ENCODE measurements at regions not wholly inside any gene's neighbourhood (a gene's known extent, or its start where the extent isn't known, plus 50 kb on each side); places are given as distances from the start of the nearest gene placed in this dataset.

DNA sequence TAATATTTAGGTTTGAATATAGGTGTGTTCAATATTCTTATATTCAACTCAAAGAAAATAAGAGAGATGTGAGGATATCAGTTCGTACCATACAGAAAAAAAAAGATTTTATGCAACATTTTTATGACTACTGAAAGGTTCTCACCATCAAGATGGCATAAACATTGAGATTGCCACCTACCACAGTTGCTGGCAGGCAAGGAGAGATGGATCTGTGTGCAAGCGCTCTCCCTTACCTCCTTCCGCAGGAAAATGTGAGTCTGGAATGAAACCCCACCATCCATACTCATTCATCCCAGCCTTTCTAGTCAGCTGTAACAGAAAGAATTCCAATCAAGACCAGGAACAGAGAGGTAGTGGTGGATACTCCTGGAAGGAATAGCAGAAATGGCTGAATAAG lies 376.9 kb downstream of the PPP3CA start:
- Mint-ChIP-seq H3K27me3 (peaks cover 7% of the 10 kb centered on the region), H3K27ac (no peak overlapping the region), H3K36me3 (ENCODE audit: low read depth) (no peaks in the 10 kb centered on the region), H3K4me1 (ENCODE audit: low read depth) (no peaks in the 10 kb centered on the region), H3K4me3 (no peak overlapping the region), H3K9me3 (no peaks in the 10 kb centered on the region)

DNA sequence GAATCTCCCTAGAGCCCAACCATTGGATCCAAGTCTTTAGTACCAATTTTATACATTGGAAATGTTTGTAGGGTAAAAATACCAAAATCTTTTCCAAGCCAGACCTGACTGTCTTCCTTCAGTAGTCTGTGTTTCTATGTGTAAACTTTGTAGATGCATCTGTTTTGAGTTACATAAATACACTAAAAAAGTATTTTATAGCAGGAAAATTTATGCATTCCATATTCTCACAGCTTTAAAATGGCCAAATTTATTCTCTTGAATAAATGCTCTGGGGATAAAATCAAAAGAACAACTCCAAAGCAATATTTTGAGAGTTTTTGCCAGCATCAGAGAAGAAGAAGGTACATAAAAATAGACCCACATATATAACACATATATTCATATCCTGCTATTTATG lies 377.4 kb downstream of the PPP3CA start:
- Mint-ChIP-seq H3K36me3 (ENCODE audit: low read depth) (no peaks in the 10 kb centered on the region), H3K4me1 (ENCODE audit: low read depth) (no peaks in the 10 kb centered on the region), H3K27me3 (peaks cover 7% of the 10 kb centered on the region), H3K9me3 (no peaks in the 10 kb centered on the region), H3K27ac (no peak overlapping the region), H3K4me3 (no peak overlapping the region)

DNA sequence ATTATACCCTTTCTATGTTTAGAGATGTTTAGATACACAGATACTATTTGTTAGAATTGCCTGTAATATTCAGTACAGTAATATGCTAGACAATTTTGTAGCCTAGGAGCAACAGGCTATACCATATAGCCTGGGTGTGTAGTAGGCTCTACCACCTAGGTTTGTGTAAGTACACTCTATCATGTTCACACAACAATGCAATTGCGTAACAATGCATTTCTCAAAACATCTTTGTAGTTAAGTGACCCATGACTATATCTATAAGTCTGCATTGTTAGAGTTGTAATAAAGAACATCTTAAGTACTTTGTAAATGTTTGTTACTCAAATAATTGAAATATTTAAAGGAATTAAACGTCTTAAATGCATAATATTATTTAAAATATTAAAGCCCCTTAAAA lies 379.3 kb downstream of the PPP3CA start:
- no peak overlapping the region for H3K4me3 Mint-ChIP-seq
- no peaks in the 10 kb centered on the region for H3K36me3 Mint-ChIP-seq (ENCODE audit: low read depth)
- no peaks in the 10 kb centered on the region for H3K4me1 Mint-ChIP-seq (ENCODE audit: low read depth)
- H3K9me3 Mint-ChIP-seq, result no peaks in the 10 kb centered on the region
- peaks cover 7% of the 10 kb centered on the region for H3K27me3 Mint-ChIP-seq
- H3K27ac Mint-ChIP-seq, result no peak overlapping the region

DNA sequence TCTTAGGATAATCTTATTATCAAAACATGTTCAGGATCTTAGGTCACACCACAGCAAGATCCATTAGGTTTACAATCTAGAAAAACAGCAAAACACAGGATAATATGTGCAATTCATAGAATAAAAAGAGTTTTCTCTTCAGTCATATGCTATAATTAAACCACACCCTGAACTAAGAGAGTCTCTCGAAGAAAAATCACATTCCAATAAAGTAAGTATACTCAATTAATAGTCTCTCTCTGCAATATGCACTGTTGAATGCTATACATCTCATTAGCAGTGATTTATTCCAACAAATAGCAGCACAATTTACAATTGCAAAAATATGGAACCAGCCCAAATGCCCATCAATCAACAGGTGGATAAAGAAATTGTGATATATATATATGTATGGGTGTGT lies 383.7 kb downstream of the PPP3CA start:
- H3K4me1 Mint-ChIP-seq (ENCODE audit: low read depth), result peaks cover 3% of the 10 kb centered on the region
- no peak overlapping the region for H3K4me3 Mint-ChIP-seq
- no peak overlapping the region for H3K27ac Mint-ChIP-seq
- H3K36me3 Mint-ChIP-seq (ENCODE audit: low read depth), result no peaks in the 10 kb centered on the region
- peaks cover 7% of the 10 kb centered on the region for H3K27me3 Mint-ChIP-seq
- H3K9me3 Mint-ChIP-seq, result no peaks in the 10 kb centered on the region

DNA sequence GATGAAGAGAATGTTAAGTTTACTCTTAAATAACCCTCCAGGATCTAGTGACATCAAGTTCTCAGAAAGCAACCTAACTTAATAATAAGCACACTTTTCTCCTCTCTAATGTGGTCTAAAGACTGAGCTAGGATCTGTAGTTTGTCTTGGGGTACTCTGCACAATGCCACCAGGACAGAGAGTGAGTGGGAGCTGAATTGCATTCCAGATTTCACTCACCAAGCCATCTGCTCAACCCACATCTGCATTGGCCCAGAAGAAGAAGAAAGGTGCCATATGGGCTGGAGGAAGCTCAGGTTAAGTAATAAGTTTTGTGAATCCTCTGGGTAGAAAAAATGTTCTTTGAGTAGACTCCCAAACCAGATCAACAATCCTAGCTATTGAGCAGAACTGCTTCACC lies 384.6 kb downstream of the PPP3CA start:
- Mint-ChIP-seq H3K27ac (no peak overlapping the region), H3K4me3 (no peak overlapping the region), H3K27me3 (peaks cover 7% of the 10 kb centered on the region), H3K4me1 (ENCODE audit: low read depth) (peaks cover 3% of the 10 kb centered on the region), H3K9me3 (no peaks in the 10 kb centered on the region), H3K36me3 (ENCODE audit: low read depth) (no peaks in the 10 kb centered on the region)

DNA sequence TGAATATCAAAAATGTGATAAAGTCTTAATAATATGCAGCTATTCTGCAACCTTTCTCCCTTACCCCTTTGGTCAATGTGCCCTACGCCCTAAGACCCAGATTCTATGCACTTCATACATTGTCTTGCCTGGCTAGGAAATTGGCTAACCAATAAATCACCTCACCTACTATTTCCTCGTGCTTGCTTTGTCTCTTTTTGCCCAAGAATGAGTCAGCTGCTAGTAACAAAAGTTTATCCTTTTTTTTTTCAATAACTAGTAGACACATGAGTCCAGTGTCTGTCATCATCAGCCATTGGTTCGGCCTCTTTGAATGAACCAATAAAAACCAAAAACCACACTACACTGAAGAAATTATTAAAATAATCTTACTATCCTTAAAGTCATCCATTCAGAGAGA lies 387.1 kb downstream of the PPP3CA start:
- H3K9me3 Mint-ChIP-seq, result no peaks in the 10 kb centered on the region
- H3K27me3 Mint-ChIP-seq, result no peaks in the 10 kb centered on the region

DNA sequence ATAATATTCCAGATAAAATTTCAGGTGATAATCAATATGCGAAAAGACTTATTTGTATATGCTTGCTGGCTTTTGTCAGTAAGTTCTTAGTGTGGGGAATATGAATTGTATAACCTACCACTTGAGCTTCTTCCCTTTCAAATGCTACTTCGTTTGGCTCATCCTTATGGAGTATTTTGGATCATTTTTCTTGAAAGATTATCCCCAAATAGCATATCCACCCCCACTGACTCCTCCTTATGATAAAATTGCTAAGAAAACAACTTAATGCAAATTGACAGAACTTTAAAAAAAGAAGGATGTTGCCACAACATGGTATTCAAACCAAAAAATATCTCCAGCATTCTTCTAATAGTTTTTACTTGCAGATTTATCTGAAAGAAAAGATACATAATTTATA lies 393.3 kb downstream of the PPP3CA start:
- no peaks in the 10 kb centered on the region for H3K9me3 Mint-ChIP-seq
- H3K4me3 Mint-ChIP-seq, result no peak overlapping the region
- H3K4me1 Mint-ChIP-seq (ENCODE audit: low read depth), result no peaks in the 10 kb centered on the region
- no peak overlapping the region for H3K27ac Mint-ChIP-seq
- H3K27me3 Mint-ChIP-seq, result peaks cover 7% of the 10 kb centered on the region
- H3K36me3 Mint-ChIP-seq (ENCODE audit: low read depth), result no peaks in the 10 kb centered on the region

More for the DNA sequence above, 387.1 kb downstream of the PPP3CA start:
- Mint-ChIP-seq H3K4me3 (no peak overlapping the region), H3K27ac (no peak overlapping the region), H3K4me1 (ENCODE audit: low read depth) (peaks cover 3% of the 10 kb centered on the region), H3K36me3 (ENCODE audit: low read depth) (no peaks in the 10 kb centered on the region)

DNA sequence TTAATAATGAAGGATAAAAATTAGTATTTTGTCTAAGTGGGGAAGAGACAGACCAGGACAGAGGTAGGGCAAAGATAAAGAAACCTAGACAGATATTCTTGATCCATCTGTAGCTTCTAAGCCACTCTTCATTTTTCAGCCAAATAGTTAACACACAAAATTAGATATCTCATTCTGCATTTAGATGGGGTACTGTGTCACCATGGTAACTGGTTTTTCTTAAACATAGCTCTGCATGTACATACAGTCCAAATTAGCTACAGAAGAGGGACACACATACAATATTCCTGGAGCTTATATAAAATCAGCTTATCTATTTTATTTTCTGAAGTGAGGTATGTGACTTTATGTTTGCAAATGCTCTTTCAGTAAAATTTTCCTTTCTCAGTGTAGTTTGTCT lies 393.7 kb downstream of the PPP3CA start:
- Mint-ChIP-seq H3K36me3 (ENCODE audit: low read depth) (no peaks in the 10 kb centered on the region), H3K9me3 (no peaks in the 10 kb centered on the region), H3K27me3 (peaks cover 7% of the 10 kb centered on the region), H3K4me3 (no peak overlapping the region), H3K27ac (no peak overlapping the region), H3K4me1 (ENCODE audit: low read depth) (no peaks in the 10 kb centered on the region)

DNA sequence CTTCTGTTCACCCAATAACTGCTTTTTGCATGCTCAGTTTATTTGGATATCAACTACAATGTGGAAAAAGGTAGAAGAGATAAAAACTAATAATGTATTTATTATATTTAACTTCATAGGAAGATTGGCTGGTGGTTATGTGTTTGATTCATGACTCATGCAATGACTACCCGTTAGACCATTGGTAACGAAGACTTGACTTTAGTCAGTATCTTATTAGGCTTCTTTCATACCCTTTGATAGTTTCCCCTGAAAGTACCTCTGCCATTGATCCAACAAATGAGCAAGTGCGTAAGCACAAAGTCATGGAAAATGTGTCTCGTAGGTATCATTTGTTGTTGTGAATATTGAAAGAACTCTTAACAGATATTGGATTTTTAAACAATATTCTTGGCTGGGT lies 394.7 kb downstream of the PPP3CA start:
- Mint-ChIP-seq H3K9me3 (no peaks in the 10 kb centered on the region), H3K4me3 (no peak overlapping the region), H3K27me3 (peaks cover 7% of the 10 kb centered on the region), H3K36me3 (ENCODE audit: low read depth) (no peaks in the 10 kb centered on the region), H3K27ac (no peak overlapping the region), H3K4me1 (ENCODE audit: low read depth) (no peaks in the 10 kb centered on the region)

DNA sequence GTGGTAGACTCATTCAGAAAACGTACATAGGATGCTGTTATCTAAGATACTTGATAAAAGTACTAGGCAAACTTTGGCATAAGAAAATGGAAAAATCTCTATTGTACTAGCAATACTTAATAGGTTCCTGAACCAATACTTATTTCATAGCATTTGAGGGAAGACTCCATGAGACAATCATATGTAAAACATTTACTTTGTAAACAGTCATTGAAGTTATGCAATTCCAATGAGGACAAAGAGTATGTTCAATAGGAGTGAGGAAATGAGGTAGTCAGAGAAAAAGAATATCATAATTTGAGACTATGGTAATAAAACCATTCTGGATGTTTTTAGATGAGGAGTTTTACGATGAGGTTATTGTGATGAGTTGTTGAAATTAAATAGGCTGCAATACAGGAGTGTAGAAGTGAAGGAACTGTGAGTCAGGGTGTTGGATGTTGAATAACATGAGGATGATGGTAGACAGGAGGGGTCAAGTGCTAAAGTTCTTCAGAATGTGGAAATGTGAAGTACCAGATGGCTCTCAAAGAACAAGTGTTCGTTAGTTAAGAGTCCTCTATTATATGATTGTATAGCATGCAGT lies 397.9 kb downstream of the PPP3CA start:
- Mint-ChIP-seq H3K9me3 (no peaks in the 10 kb centered on the region), H3K27ac (no peak overlapping the region), H3K36me3 (ENCODE audit: low read depth) (no peaks in the 10 kb centered on the region), H3K4me3 (no peak overlapping the region), H3K4me1 (ENCODE audit: low read depth) (no peaks in the 10 kb centered on the region), H3K27me3 (peaks cover 7% of the 10 kb centered on the region)

DNA sequence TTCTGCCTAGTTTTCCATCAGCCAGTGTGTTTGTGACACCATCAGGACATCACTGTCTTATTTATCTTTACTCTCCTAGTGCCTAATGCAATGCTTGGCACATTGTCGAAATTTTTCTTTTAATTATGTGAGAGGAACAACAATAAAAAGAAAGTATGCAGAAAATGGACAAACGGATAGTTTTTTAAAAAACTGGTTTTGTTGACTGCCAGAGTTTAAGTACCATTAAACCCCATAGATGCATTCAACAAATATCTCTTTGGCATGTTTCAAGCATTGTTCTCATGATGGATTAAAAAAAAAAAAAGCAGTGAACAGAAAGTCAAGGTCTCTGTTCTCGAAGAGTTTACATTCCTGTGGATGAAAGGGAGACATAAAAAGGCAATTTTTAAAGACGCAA lies 398.4 kb downstream of the PPP3CA start:
- Mint-ChIP-seq H3K4me3 (no peak overlapping the region), H3K4me1 (ENCODE audit: low read depth) (no peaks in the 10 kb centered on the region)

DNA sequence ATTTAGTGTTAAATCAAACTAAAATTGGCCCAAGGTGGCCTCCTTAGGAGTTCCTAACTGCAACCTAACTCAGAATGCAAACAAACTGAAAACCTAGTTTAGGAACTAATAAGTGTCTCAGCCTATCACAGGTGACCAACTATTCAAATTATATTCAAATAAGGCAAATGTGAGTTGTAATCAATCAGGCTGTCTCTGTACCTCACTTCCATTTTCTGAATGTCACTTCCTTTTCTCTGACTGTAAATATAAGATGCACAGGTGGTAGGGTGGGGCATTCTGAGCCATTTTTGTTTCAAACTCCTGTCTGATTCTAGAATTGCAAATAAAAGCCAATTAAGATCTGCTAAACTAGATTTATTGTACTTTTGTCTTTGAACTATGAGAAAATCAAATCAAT lies 401.5 kb downstream of the PPP3CA start:
- Mint-ChIP-seq H3K27ac (no peak overlapping the region), H3K9me3 (peaks cover 7% of the 10 kb centered on the region), H3K27me3 (peaks cover 10% of the 10 kb centered on the region), H3K4me1 (ENCODE audit: low read depth) (no peaks in the 10 kb centered on the region), H3K36me3 (ENCODE audit: low read depth) (no peaks in the 10 kb centered on the region), H3K4me3 (no peak overlapping the region)

More for the DNA sequence above, 398.4 kb downstream of the PPP3CA start:
- peaks cover 7% of the 10 kb centered on the region for H3K27me3 Mint-ChIP-seq
- peaks cover under 1% of the 10 kb centered on the region for H3K9me3 Mint-ChIP-seq
- H3K36me3 Mint-ChIP-seq (ENCODE audit: low read depth), result no peaks in the 10 kb centered on the region
- H3K27ac Mint-ChIP-seq, result no peak overlapping the region

DNA sequence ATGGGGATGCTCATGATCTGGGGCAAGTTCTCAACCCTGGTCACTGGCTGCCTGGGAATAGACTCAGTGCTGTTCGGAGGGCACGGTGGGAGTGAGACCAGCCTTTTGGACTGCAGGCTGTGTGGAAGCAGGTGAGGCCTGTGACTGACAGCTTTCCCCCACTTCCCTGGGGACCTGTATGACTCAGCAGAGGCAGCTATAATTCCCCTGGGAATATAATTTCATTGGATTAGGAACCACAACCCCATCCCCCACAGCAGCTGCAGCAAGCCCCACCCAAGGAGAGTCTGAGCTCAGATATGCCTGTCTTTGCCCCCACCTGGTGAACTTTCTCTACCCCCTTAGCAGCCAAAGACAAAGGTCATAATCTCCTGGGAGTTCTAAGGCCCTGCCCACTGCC lies 408.6 kb downstream of the PPP3CA start:
- Mint-ChIP-seq H3K9me3 (peaks cover 5% of the 10 kb centered on the region), H3K36me3 (ENCODE audit: low read depth) (no peaks in the 10 kb centered on the region), H3K27me3 (peaks cover 5% of the 10 kb centered on the region), H3K4me3 (no peak overlapping the region), H3K27ac (no peak overlapping the region), H3K4me1 (ENCODE audit: low read depth) (no peaks in the 10 kb centered on the region)

DNA sequence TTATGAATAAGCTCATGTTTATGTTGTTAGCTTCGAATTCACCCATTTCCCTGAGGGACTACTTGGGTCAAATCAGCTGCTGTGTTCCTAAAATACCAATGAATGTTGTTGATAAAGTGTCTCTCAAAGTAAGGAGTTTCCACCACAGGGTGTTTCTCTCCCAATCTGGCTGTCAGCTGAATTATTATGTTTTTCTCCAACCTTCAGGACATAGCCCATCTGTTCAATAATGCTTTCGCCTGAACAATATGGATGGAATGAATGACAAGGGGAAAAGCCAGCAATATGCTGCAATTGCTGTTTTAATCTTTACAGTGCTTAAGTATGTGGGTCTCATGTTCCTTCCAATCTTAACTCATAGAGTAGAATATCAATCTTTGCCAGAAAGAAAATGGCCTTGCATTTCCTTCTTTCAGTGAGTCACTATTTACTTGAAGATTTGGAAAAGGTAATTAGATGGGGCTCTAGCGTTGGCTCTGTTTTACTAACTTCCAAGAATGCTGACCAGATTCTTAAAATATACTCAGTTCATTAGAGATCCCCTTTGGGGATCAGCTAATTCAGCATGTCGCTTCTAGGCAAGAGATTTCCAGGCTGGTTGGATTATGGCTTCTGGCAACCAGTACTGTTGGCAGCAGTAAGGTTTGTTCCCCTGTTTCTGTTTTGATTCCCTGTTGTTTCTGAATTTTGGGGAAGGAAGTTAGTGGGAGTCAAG lies 410.5 kb downstream of the PPP3CA start:
- Mint-ChIP-seq H3K9me3 (no peaks in the 10 kb centered on the region), H3K36me3 (ENCODE audit: low read depth) (no peaks in the 10 kb centered on the region), H3K27ac (no peak overlapping the region), H3K27me3 (peaks cover 3% of the 10 kb centered on the region), H3K4me3 (no peak overlapping the region), H3K4me1 (ENCODE audit: low read depth) (peaks cover 3% of the 10 kb centered on the region)

DNA sequence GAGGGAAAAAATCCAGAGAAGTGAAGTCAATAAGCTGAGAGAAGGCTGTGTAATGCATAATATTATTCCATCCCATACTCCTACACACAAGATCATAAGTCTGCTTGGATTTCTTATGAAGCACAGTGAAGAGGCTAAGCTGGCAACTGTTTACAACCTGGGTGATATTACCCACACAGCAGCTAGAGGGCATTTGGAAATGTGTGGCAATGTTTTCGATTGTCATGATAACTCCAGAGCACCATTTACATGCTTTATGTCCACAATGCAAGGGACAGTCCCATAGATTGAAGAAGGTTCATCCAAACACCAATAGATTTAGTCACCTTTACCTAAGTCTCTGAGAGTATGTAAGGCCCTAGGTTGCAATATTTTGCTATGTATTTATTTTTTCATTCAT lies 412.2 kb downstream of the PPP3CA start:
- Mint-ChIP-seq H3K4me3 (no peak overlapping the region), H3K9me3 (no peaks in the 10 kb centered on the region), H3K27ac (no peak overlapping the region), H3K27me3 (peaks cover 3% of the 10 kb centered on the region), H3K4me1 (ENCODE audit: low read depth) (peaks cover 3% of the 10 kb centered on the region), H3K36me3 (ENCODE audit: low read depth) (no peaks in the 10 kb centered on the region)

DNA sequence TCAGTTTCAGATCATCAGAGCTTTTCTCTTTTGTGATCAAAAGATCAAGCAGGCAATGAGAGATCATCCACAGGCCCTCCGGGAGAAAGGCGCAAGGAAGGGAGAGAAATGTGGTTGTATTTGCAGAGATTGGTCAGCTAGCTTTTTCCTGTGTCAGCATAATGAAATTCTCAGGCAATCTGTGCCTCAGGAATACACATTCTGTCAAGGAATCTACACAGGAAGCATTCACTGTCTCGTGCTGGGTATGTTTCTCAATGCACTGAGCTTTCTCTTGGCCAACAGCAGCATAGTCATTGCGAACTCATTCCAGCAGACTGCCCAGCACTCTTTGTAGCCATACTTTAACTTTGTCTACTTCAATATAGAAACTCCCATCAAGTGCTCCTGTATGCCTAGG lies 413.7 kb downstream of the PPP3CA start:
- Mint-ChIP-seq H3K4me1 (ENCODE audit: low read depth) (peaks cover 3% of the 10 kb centered on the region), H3K27me3 (peaks cover 3% of the 10 kb centered on the region), H3K4me3 (no peak overlapping the region), H3K27ac (no peak overlapping the region), H3K9me3 (no peaks in the 10 kb centered on the region), H3K36me3 (ENCODE audit: low read depth) (no peaks in the 10 kb centered on the region)

All from stimulated activated naive CD8-positive, alpha-beta T cell treated with anti-CD3 and anti-CD28 coated beads, Interleukin-15, Interleukin-2, amounts not matched to agents 100 ng/mL and 50 ng/mL, for 24 hours (primary cell).